ENCODE measurements at regions not wholly inside any gene's neighbourhood (a gene's known extent, or its start where the extent isn't known, plus 50 kb on each side); places are given as distances from the start of the nearest gene placed in this dataset.

- Histone ChIP-seq H3K4me2 (ENCODE audit: low read length) (no peak overlapping the region), H2AFZ (ENCODE audit: low read depth, low read length) (no peak overlapping the region), H3K9me3 (ENCODE audit: insufficient read depth, low read length) (no peaks in the 10 kb centered on the region), H3K27ac (ENCODE audit: low read length) (no peak overlapping the region), H3K9ac (ENCODE audit: low read length) (no peak overlapping the region), H3K4me3 (ENCODE audit: low read length) (no peak overlapping the region), H3K36me3 (replicated peaks; ENCODE audit: low read depth, low read length) (no peaks in the 10 kb centered on the region), H3K4me1 (ENCODE audit: low read length) (peaks cover 8% of the 10 kb centered on the region), H3K27me3 (ENCODE audit: low read depth, low read length) (no peaks in the 10 kb centered on the region), H3K79me2 (ENCODE audit: low read length) (no peaks in the 10 kb centered on the region), H4K20me1 (ENCODE audit: insufficient read depth, low read length) (no peaks in the 10 kb centered on the region)
- TF ChIP-seq CTCF (IDR thresholded peaks at IDR 0.05; ENCODE audit: low read depth, low read length) (no peak), EZH2phosphoT487 (IDR thresholded peaks at IDR 0.05; ENCODE audit: low read depth) (no peak)
Measured at GRCh38 chr13:64410276-64411053, 2819.7 kb downstream of the PCDH9 start.

- H3K27ac ChIP-seq (ENCODE audit: low read length): no peak overlapping the region
- H3K79me2 ChIP-seq (ENCODE audit: low read length): no peaks in the 10 kb centered on the region
- peak overlapping the region; percentile 1; the same call in 1 of the 2 replicates for H2AFZ ChIP-seq (ENCODE audit: low read depth, low read length)
- no peaks in the 10 kb centered on the region for H3K27me3 ChIP-seq (ENCODE audit: low read depth, low read length)
- no peak overlapping the region for H3K9ac ChIP-seq (ENCODE audit: low read length)
- no peaks in the 10 kb centered on the region for H4K20me1 ChIP-seq (ENCODE audit: insufficient read depth, low read length)
- H3K9me3 ChIP-seq (ENCODE audit: insufficient read depth, low read length): no peaks in the 10 kb centered on the region
- no peaks in the 10 kb centered on the region; the same call in 1 of the 2 replicates for H3K4me1 ChIP-seq (ENCODE audit: low read length)
- TF ChIP-seq EZH2phosphoT487 (IDR thresholded peaks at IDR 0.05; ENCODE audit: low read depth): no peak
- no peak for TF ChIP-seq CTCF (IDR thresholded peaks at IDR 0.05; ENCODE audit: low read depth, low read length)
- H3K4me3 ChIP-seq (ENCODE audit: low read length): no peak overlapping the region
- H3K36me3 ChIP-seq (replicated peaks; ENCODE audit: low read depth, low read length): no peaks in the 10 kb centered on the region
- no peak overlapping the region for H3K4me2 ChIP-seq (ENCODE audit: low read length)
Measured at GRCh38 chr13:64397701-64398100, 2832.4 kb downstream of the PCDH9 start.

- Histone ChIP-seq H3K4me1 (ENCODE audit: low read length) (no peaks in the 10 kb centered on the region), H3K4me2 (ENCODE audit: low read length) (no peak overlapping the region), H3K4me3 (ENCODE audit: low read length) (no peak overlapping the region), H4K20me1 (ENCODE audit: insufficient read depth, low read length) (no peaks in the 10 kb centered on the region), H2AFZ (ENCODE audit: low read depth, low read length) (no peak overlapping the region), H3K9me3 (ENCODE audit: insufficient read depth, low read length) (0 out of 2 replicates have a peak, but pooled peaks cover 15% of the 10 kb centered on the region), H3K9ac (ENCODE audit: low read length) (no peak overlapping the region), H3K27ac (ENCODE audit: low read length) (no peak overlapping the region), H3K79me2 (ENCODE audit: low read length) (no peaks in the 10 kb centered on the region), H3K36me3 (replicated peaks; ENCODE audit: low read depth, low read length) (no peaks in the 10 kb centered on the region), H3K27me3 (ENCODE audit: low read depth, low read length) (no peaks in the 10 kb centered on the region)
- TF ChIP-seq EZH2phosphoT487 (IDR thresholded peaks at IDR 0.05; ENCODE audit: low read depth) (no peak), CTCF (IDR thresholded peaks at IDR 0.05; ENCODE audit: low read depth, low read length) (no peak)
Measured at GRCh38 chr13:64377606-64378005, 2852.5 kb downstream of the PCDH9 start.

- no peak overlapping the region for H3K9ac ChIP-seq (ENCODE audit: low read length)
- H3K36me3 ChIP-seq (replicated peaks; ENCODE audit: low read depth, low read length): no peaks in the 10 kb centered on the region
- TF ChIP-seq CTCF (IDR thresholded peaks at IDR 0.05; ENCODE audit: low read depth, low read length) (no peak), EZH2phosphoT487 (IDR thresholded peaks at IDR 0.05; ENCODE audit: low read depth) (no peak)
- no peak overlapping the region for H3K4me3 ChIP-seq (ENCODE audit: low read length)
- H3K4me2 ChIP-seq (ENCODE audit: low read length): no peak overlapping the region
- no peaks in the 10 kb centered on the region for H4K20me1 ChIP-seq (ENCODE audit: insufficient read depth, low read length)
- no peak overlapping the region for H3K27ac ChIP-seq (ENCODE audit: low read length)
- H3K27me3 ChIP-seq (ENCODE audit: low read depth, low read length): no peaks in the 10 kb centered on the region
- H3K79me2 ChIP-seq (ENCODE audit: low read length): no peaks in the 10 kb centered on the region
- no peak overlapping the region for H2AFZ ChIP-seq (ENCODE audit: low read depth, low read length)
- H3K9me3 ChIP-seq (ENCODE audit: insufficient read depth, low read length): 0 out of 2 replicates have a peak, but pooled peaks cover 15% of the 10 kb centered on the region
- H3K4me1 ChIP-seq (ENCODE audit: low read length): no peaks in the 10 kb centered on the region
Measured at GRCh38 chr13:64371461-64371860, 2858.7 kb downstream of the PCDH9 start.
